ENCODE measurements at regions not wholly inside any gene's neighbourhood (a gene's known extent, or its start where the extent isn't known, plus 50 kb on each side); places are given as distances from the start of the nearest gene placed in this dataset.

- intact Hi-C loops (cut with DNase I): no loop called here
- TF ChIP-seq CTCF (IDR thresholded peaks at IDR 0.05) (peak in 1 of 3 experiments; percentile 8), POLR2AphosphoS5 (IDR thresholded peaks at IDR 0.05; ENCODE audit: insufficient read depth in 1 of 2, low read depth in 1 of 2) (no peak)
- no peaks in the 10 kb centered on the region for H3K27me3 ChIP-seq
These were observed 909.1 kb downstream of the FAT4 start for GRCh38 chr4:126223784-126224407.

GRCh38 chr4:126227428-126227827 lies 912.7 kb downstream of the FAT4 start:
- TF ChIP-seq CTCF (IDR thresholded peaks at IDR 0.05) (no peak), POLR2AphosphoS5 (IDR thresholded peaks at IDR 0.05; ENCODE audit: insufficient read depth in 1 of 2, low read depth in 1 of 2) (no peak), POLR2A (IDR thresholded peaks at IDR 0.05) (no peak)
- H3K27ac ChIP-seq: no peak overlapping the region
- H3K27me3 ChIP-seq: no peaks in the 10 kb centered on the region
- no peaks in the 10 kb centered on the region for H3K4me1 ChIP-seq
- intact Hi-C loops (cut with DNase I): no loop called here
- H3K4me3 ChIP-seq: no peak overlapping the region
- no peaks in the 10 kb centered on the region for H3K9me3 ChIP-seq
- no peaks in the 10 kb centered on the region for H3K36me3 ChIP-seq
- no peak for DNase-seq (ENCODE audit: extremely low spot score in 2 of 2)

More at GRCh38 chr4:126223784-126224407, 909.1 kb downstream of the FAT4 start:
- no peaks in the 10 kb centered on the region for H3K9me3 ChIP-seq
- no peaks in the 10 kb centered on the region for H3K36me3 ChIP-seq
- no peak for DNase-seq (ENCODE audit: extremely low spot score in 2 of 2)
- no peaks in the 10 kb centered on the region for H3K4me1 ChIP-seq
- H3K4me3 ChIP-seq: no peak overlapping the region
- H3K27ac ChIP-seq: no peak overlapping the region

GRCh38 chr4:126230269-126230668 lies 915.5 kb downstream of the FAT4 start:
- H3K4me3 ChIP-seq: no peak overlapping the region
- no peaks in the 10 kb centered on the region for H3K27me3 ChIP-seq
- H3K4me1 ChIP-seq: no peaks in the 10 kb centered on the region
- H3K27ac ChIP-seq: no peak overlapping the region
- no peak for DNase-seq (ENCODE audit: extremely low spot score in 2 of 2)
- H3K36me3 ChIP-seq: no peaks in the 10 kb centered on the region
- TF ChIP-seq POLR2AphosphoS5 (IDR thresholded peaks at IDR 0.05; ENCODE audit: insufficient read depth in 1 of 2, low read depth in 1 of 2) (no peak), POLR2A (IDR thresholded peaks at IDR 0.05) (no peak), CTCF (IDR thresholded peaks at IDR 0.05) (no peak)
- H3K9me3 ChIP-seq: no peaks in the 10 kb centered on the region
- intact Hi-C loops (cut with DNase I): no loop called here

- DNase-seq (ENCODE audit: extremely low spot score in 2 of 2): no peak
- Histone ChIP-seq H3K27ac (no peak overlapping the region), H3K4me1 (no peaks in the 10 kb centered on the region), H3K36me3 (no peaks in the 10 kb centered on the region), H3K27me3 (no peaks in the 10 kb centered on the region), H3K4me3 (no peak overlapping the region), H3K9me3 (no peaks in the 10 kb centered on the region)
- intact Hi-C loops (cut with DNase I): no loop called here
- TF ChIP-seq POLR2AphosphoS5 (IDR thresholded peaks at IDR 0.05; ENCODE audit: insufficient read depth in 1 of 2, low read depth in 1 of 2): no peak
- no peak for TF ChIP-seq POLR2A (IDR thresholded peaks at IDR 0.05)
- TF ChIP-seq CTCF (IDR thresholded peaks at IDR 0.05): no peak
These were observed 918.7 kb downstream of the FAT4 start for GRCh38 chr4:126233483-126233882.

GRCh38 chr4:126238013-126238412 lies 923.3 kb downstream of the FAT4 start:
- H3K36me3 ChIP-seq: no peaks in the 10 kb centered on the region
- H3K27me3 ChIP-seq: no peaks in the 10 kb centered on the region
- H3K4me1 ChIP-seq: no peaks in the 10 kb centered on the region
- H3K27ac ChIP-seq: no peak overlapping the region
- DNase-seq (ENCODE audit: extremely low spot score in 2 of 2): no peak
- intact Hi-C loops (cut with DNase I): no loop called here
- H3K4me3 ChIP-seq: no peak overlapping the region
- H3K9me3 ChIP-seq: no peaks in the 10 kb centered on the region
- TF ChIP-seq CTCF (IDR thresholded peaks at IDR 0.05) (no peak), POLR2A (IDR thresholded peaks at IDR 0.05) (no peak), POLR2AphosphoS5 (IDR thresholded peaks at IDR 0.05; ENCODE audit: insufficient read depth in 1 of 2, low read depth in 1 of 2) (no peak)
